HG02798 (cell line): ENCODE measurements at regions not wholly inside any gene's neighbourhood (a gene's known extent, or its start where the extent isn't known, plus 50 kb on each side); places are given as distances from the start of the nearest gene placed in this dataset.

ENCODE experiments used
- ATAC-seq: cut with Tn5 transposase; IDR thresholded peaks from one replicate; pipeline ENCODE4 v1.9.1; 2021; ENCODE audit warnings: mild to moderate bottlenecking; ENCODE audit not compliant: unreplicated experiment, poor library complexity

DNA sequence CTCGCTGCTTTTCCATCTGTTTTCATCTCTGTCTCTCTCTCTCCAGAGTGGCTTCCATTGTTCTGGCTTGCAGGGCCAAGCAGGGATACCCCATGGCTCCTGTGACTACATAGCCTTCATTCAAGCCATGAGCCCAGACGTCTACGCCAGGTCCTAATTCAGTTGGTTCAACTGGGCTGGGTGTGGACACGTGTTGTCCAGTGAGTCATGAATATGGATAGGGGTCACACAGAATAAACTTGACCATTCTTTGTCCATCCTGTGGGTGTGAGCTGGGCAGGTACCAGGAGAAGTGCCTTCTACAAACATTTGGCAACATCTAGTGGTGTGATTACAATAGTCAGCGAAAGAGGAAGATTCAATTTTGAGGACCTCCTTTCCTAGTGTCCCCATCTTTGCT is 96.9 kb upstream of the ARMC2 start:
- ATAC-seq, result no peak

DNA sequence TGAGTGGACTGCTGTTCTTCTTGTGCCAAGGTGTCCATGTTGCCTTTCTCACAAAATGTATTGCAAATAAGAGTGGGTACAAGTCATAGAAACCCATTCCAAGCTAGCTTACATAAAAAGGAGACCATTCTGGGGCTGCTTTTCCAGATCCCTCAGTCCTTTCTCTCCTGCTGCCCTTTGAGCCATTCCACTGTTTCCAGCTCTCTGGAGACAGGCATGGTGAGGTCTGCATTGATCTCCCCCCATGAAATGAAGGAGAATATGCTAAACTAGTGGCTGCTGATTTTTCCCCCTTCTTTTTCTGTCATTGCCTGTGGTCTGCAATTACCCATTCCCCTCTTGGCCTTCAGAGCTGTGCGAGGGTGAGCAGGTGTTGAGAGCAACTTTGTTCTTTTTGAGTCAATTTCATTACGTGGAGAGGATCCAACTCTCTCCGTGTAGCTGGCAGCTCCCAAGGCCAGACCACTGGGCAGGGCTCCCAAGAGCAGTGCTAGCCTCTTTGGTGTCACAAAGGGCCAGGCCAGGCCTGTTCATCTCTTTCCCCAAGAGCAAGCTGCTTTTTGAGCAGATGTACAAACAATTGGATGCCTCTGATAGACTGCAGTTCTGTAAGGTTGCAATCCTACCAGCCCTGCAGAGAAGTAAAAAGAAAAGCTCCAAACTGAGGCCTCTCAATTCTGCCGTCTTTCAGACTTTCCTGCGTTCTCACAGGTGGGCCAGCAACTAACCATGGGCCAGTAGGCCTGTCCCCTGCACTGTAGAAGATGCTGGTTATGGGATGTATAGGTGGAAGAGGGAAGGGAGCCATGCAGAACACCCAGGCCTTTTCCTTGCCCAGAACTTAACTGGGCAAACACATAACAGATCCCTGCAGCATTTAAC is 96.1 kb upstream of the ARMC2 start:
- ATAC-seq, result no peak

DNA sequence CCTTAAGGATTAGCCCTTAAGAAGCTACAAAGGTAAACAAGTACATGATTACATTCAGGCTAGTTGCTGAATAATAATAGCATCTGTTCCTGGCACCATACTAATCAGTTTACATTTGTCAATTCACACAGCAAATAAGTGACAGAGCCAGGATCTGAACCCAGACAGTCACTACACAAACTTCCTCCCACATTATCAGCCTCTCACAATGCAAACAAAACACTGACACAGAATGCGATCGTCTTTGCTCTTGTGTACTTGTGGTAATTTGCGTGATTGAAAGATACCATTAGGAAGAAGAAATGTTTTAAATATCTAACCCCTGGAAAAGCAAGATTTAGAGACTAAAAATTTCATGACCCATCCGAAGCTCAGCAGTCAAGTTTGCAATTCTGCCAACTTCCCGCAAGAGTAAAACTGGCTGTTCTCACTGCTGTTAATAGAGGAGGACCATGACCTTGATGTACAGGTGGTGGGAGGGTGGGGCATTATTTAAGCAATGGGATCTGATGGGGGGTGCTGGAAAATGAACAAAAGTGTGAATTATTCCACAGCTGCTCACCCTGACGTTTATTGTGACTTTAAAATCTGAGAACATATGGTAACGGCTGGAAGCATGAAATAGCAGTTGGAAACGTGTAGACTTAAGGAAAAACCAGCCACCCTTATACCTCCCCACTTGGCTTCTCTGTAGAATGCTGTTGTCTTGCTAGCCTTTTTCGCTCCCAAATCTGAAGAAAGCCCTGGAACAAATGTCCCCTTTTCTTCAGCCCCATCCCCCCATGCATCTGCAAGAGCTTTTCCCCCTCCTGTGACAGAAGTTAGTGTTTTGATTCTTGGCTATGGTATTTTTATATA is 95.3 kb upstream of the ARMC2 start:
- no peak for ATAC-seq

DNA sequence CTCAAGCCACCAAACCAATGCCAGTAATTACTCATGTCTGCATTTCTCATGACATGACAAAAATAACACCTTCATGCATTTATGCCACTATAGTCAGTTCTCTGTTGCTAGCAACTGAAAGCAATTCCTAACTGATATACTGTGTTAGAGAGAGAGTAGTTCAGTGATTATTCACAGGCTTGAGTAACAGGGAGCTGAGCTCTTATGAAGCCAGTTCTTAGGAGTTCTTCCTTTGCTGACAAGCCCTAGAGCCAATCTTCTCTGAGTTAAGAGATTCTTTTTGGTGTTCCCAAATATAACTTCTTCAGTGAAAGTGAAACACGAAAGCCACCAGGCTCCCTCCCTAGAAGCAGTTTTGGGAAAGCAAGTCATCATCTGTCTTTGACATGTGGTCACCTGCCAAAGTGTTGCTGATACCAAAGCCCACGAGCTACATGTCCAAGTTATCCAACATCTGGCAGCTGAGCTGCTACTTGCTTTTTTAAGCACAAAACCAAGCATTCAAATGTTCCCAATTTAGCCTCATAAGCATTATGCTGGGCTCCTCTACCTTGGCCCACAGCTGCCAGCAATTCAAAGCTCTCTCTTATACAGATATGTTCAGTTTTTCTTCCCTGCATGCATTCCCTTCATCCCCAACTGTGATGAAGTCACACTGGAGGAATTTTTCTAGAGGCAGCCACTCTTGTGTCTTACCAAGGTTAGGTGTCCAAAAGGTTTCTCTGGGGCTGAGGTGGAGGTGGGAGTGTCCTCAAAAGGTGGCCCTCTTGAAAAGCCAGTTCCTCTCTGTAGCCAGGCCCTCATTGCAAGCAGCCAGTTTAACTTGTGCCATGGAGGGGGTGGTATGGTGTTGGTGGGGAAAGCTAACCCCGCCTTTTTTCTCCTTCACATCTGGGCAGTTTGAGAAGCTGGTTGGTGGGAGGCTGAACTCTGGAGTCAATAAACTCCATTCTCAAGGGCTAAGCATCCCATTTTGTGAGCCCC is 92.7 kb upstream of the ARMC2 start:
- ATAC-seq, result no peak

DNA sequence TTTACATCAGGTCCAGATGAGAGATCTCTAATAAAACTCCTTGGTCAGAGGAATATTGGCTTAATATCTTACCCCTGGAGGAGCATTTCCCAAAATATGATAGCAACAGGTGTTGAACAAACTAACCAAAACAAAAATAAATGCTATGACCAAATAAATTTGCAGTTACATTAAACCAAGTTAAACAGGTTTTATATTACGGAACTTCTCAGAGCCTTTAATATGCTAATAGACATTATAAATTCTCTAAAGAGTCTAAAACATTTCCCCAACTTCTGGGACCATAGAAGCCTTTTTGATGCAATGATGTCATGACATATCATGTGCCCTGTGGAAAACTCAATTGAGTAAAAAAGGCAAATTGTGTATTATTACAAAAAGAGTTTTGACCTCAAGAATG is 90.9 kb upstream of the ARMC2 start:
- ATAC-seq, result no peak

DNA sequence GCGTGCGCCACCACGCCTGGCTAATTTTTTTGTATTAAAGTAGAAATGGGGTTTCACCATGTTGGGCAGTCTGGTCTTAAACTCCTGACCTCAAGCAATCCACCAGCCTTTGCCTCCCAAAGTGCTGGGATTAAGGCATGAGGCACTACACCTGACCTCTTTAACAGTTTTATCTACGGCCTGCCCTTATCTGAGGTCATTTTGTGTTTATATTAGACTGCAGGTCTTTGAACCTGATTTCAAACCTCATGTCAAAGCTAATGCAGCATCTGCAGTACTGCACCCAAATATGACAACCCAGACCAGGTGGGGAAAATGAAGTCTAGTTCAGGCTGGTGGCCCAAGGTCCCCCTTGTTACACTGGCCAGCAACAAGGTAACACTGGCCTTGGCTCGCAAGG is 89.3 kb upstream of the ARMC2 start:
- no peak for ATAC-seq

DNA sequence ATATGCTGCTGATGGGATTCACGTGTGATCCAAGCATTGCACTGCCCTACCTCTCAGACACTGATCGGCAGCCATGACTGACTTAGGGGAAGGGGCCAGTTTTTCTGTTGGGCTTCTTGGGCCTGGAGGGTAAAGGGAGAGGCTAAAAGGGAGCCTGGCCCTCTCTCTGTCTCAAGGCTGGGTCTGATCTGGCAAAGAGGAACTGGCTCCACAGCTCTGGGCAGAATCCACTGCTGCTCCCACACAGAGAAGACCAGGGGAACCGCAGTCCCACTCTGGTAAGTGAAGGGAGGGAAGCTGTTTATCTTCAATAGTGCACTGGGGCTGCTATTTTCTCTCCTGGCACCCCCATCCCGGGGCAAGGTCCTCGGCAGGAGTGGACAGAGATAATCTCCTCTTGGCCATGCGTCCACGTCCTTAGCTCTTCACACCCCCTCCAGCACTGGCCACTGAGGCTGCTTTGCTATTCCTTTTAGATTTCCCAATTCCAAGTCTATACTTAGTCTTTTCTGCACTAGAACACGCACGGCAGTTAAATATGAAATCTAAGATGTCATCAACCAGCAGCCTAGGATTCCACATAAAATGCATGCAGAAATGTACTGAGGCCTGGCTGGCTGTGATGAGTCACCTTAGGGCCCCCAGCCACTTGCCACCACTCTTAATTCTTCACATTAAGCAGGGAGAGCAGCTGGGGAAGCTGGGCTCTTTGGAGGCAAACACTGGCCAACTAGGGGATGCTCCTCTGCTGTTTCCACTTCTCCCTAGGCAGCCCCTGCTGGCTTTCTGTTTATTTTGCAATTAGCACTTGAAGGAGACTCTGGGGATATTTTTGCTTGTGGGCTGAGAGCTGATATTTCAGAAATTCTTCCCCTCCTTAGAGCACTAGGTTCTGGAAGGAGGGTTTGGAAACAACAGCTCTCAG is 87.8 kb upstream of the ARMC2 start:
- ATAC-seq, result no peak

DNA sequence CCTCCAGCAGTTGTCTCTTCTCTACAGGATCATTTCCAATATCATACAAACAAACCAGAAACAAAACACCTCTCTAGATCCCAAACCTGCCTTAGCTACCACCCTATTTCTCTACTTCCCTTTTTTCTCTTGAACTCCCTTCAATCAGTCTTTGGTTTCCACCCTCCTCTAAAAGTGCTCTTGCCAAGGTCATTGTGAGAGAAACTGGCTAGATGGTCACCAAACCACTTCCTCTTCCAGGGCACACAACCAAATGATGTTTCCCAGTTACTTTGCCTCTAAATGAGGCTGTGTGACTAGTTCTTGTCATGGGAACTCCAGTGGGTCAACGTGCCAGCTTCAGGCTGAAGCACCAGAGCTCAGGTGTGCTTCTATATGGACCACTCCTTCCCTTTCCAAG is 85.8 kb upstream of the ARMC2 start:
- no peak for ATAC-seq

DNA sequence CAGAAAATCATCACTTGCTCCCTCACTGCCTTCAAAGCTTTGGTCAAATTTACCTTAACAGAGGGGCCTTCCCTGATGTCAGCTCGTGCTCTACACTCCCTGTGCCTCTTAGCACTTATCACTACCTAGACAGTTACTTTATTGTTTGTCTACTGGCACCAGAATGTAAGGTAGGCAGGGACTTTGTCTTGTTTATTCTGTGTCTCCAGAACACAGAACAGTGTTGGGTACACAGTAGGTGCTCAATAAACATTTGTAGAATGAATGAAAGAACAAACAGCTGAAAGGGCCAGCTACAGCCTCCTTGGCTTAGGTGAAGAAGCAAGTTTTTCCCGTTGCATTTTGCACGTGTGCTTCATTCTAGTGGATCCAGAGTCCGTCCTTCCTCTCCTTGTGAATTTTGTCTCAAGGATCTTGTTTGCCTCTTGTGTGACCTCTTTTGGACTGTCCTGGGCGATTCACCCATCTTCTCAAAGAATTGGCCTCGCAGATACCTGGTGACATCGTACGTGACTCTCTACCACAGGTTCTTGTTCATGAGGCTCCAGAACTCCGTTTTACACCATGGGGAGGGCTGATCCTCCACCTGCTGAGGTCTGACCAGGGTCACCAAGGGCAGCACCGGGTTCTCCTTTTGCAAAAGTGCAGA is 84.2 kb upstream of the ARMC2 start:
- ATAC-seq, result no peak

DNA sequence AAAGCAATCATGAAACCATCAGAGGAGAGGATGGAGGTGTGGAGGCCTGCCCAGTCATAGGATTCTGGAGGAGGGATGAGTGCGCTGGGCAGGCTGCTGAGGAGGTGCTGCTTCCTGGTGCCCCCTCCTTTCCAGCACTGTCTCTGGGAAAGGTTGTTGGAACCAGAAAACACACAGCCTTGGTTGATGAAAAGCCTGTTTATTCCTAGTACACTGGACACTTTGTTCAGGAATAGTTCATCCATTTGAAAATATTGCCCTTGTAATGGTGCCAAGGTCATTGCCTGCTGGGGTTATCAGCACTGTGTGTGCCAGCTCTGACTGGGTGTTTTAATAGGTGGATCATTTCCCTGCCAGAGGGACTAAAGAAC is 83.7 kb upstream of the ARMC2 start:
- no peak for ATAC-seq

DNA sequence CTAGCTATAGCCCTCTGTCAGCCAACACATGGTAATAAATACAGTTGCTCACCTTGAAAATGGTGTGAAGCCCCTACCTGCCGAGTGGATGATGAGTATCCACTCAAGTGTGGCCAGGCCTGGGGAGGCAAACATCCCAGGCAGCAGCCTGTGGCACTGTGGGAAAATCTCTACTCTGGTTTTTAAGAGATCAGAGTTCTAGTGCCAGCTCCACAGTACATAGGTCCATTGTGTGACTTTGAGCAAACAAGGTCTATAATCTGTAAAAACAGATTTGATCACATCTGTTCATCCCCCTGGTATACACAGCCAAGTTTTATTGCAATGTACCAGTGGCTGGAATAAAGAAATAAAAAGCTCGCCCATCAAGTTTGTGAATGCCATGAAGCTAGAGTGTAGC is 82.7 kb upstream of the ARMC2 start:
- no peak for ATAC-seq

DNA sequence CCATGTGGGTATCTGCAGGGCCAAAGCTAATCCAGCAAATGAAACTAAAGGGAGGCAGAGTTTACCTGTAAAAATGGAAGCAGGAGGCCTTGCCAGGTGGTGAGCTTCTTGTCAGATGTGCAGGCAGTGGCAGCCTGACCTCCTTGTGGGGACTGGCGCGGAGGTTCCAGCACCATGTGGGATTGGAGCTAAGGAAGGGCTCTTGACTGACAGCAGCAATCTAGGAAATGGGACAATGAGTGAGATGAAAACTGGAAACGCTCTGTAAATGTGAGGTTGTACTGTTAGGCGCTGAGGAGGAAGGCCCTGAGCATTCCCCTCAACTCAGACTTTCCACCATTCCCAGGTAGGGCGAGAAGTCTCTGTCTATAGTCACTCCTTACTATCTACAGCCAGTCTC is 81.8 kb upstream of the ARMC2 start:
- no peak for ATAC-seq

DNA sequence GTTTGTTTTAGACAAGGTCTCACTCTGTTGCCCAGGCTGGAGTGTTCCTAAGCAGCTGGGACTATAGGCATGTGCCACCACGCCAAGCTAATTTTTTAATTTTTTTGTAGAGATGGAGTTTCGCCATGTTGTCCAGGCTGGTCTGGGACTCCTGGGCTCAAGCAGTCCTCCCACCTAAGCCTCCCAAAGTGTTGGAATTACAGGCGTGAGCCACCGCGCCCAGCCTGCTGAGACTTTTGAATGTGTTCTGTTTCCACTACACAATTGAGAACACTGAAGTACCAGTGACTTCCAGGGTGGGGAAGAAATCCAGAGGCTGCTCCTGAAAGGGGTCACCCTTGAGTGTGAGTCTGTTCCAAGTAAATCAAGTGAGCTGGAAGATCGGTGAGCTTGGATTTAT is 81.3 kb upstream of the ARMC2 start:
- no peak for ATAC-seq

DNA sequence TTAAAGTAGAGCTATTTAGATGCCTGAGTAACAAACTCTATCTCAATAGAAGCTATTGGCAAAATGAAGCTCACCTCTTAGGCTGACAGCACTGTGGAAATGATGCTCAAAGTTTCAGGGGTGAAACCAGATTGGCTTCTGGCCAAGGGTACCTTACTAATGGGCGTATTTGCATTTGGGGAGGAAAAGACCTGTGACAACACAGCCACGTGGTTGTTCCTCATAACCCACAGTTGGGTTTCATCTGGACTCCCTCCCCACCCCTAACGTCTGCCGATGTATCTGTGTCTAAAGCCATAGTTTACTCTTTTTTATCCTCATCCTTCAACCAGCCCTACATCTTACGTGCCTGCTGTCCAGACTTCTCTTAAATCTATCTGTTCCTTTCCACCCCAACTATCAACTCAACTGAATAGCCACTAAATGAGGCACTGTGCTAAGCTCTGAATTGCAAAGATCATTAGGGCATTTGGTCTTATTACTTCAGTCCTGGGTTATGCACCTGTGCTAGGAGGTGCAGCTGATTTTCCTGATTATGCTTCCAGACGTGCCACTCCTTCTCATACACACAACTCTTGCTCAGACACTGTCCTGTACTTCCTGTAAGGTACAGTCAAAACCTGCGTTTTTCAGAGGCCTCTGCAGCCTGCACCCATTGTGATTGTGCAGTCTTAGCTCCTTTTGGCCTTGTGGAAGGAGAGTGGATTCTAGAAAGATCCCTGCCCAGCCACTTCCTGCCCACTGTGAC is 80.6 kb upstream of the ARMC2 start:
- no peak for ATAC-seq

DNA sequence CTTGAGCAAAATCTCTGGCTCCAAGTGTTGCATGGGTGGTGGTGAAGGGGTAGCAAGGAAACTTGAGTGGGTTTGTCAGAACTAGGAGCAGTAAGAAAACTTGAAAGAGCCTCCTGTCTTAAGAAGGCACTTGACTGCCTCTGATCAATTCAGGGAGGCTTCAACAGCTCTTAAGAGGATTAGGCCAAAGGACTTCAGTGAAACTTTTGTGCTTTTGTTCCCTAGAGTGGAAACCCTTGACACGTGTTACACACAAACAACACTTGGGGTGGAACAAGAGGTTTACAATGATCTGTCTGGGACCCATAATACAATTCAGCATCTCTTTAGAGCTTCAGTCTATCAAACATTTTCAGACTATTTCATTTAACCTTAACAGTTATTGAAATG is 80.1 kb upstream of the ARMC2 start:
- ATAC-seq, result no peak

DNA sequence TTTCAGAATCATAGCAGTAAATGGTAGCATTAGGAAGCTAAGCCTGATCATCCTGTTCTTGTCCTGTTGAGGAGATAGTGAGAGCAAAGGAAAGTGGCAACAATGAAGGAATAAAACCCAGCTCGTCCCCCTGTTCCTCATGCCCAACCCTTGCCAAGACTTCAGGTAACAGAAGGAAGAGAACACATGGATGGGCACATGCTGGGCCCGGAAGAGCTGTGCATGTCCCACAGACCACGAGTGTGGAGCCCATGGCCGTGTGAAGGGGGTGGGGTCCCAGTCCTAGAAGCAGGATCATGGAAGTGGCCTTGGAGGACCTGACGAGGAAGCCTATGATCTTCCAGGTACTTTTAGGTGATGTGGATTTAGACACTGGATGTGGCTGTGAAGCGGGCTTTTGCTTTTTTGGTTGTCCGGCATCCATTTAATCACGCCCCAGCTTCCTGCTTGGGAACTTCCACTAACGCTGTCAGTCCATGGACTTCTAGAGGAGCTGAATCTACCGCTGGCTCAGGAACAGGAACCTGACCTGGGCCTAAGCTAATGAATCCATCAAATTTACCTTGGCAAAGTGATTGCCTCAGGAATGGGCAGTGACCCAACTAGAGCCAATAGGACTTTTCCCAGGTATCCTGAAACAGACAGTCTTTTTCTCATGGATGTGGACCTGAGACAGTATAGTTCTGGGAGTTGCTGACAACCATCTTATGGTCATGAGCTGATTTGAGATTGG is 79.3 kb upstream of the ARMC2 start:
- no peak for ATAC-seq

DNA sequence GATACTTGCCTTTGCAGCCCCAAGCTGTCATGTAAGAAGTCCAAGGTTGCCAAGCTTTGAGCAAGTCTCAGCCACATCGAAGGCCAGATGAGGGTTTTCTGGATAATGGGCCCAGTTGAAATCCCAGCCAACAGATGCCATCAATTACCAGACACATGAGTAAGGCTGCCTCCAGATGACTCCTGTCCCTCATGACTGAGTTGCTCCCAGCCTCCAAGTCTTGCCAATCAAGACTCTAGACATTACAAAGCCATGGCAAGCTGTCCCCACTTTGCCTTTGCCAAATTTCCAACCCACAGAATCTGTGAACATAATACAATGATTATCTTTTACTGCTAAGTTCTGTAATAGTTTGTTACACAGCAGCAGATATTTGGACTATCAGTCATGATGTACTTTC is 76.8 kb upstream of the ARMC2 start:
- no peak for ATAC-seq

DNA sequence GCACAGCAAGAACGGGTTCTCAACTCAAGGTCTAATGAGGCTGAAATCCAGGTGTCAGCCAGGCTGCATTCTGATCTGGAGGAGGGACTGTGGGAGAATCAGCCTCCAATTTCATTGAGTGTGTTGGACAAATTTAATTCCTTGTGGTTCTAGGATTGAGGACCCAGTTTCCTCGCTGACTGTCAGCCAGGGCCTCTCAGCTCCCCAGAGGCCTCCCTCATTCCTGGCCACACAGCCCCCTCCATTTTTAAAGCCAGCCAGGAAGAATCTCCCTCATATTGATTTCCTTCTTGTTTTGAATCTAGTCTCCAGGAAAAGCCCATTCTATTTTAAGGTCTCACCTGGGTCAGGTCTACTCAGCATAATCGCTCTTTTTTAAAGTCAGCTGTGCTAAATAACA is 73.7 kb upstream of the ARMC2 start:
- ATAC-seq, result no peak
